ENCODE measurements at regions not wholly inside any gene's neighbourhood (a gene's known extent, or its start where the extent isn't known, plus 50 kb on each side); places are given as distances from the start of the nearest gene placed in this dataset.

- H3K27me3 ChIP-seq = peaks cover 16% of the 10 kb centered on the region
- DNase-seq (ENCODE audit: low spot score in 2 of 2) = no peak
- H3K36me3 ChIP-seq = no peaks in the 10 kb centered on the region
- no peak for TF ChIP-seq POLR2A (IDR thresholded peaks at IDR 0.05)
- peak in 1 of 2 donors; percentile 48 for TF ChIP-seq CTCF (IDR thresholded peaks at IDR 0.05)
- no peaks in the 10 kb centered on the region for H3K4me1 ChIP-seq
- 67% methylated on average over 2 of the region's 2 CpGs for WGBS
- no peaks in the 10 kb centered on the region for H3K9me3 ChIP-seq
- H3K27ac ChIP-seq = no peak overlapping the region
- H3K4me3 ChIP-seq = no peak overlapping the region
Observed at GRCh38 chr1:50271968-50272578, 151.2 kb downstream of the DMRTA2 start.

- TF ChIP-seq EP300 (IDR thresholded peaks at IDR 0.05) (no peak), CTCF (IDR thresholded peaks at IDR 0.05) (no peak), POLR2AphosphoS5 (IDR thresholded peaks at IDR 0.05) (no peak), POLR2A (IDR thresholded peaks at IDR 0.05) (no peak)
- no peaks in the 10 kb centered on the region for H3K4me1 ChIP-seq
- WGBS = 49% methylated on average over 2 of the region's 2 CpGs
- H3K4me3 ChIP-seq = no peak overlapping the region
- H3K36me3 ChIP-seq = no peaks in the 10 kb centered on the region
- no peaks in the 10 kb centered on the region for H3K9me3 ChIP-seq
- no peak overlapping the region for H3K27ac ChIP-seq
- peaks cover 12% of the 10 kb centered on the region for H3K27me3 ChIP-seq
- no peak for DNase-seq (ENCODE audit: low spot score in 2 of 2)
Observed at GRCh38 chr1:50271337-50271736, 151.9 kb downstream of the DMRTA2 start.

- H3K27me3 ChIP-seq = peaks cover 9% of the 10 kb centered on the region
- no peak for TF ChIP-seq POLR2AphosphoS5 (IDR thresholded peaks at IDR 0.05)
- TF ChIP-seq POLR2A (IDR thresholded peaks at IDR 0.05) = no peak
- no peak for TF ChIP-seq CTCF (IDR thresholded peaks at IDR 0.05)
- TF ChIP-seq EP300 (IDR thresholded peaks at IDR 0.05) = no peak
- H3K4me1 ChIP-seq = no peaks in the 10 kb centered on the region
- 55% methylated on average over 3 of the region's 3 CpGs for WGBS
- no peak overlapping the region for H3K4me3 ChIP-seq
- H3K27ac ChIP-seq = no peak overlapping the region
- H3K36me3 ChIP-seq = no peaks in the 10 kb centered on the region
- DNase-seq (ENCODE audit: low spot score in 2 of 2) = no peak
- no peaks in the 10 kb centered on the region for H3K9me3 ChIP-seq
Observed at GRCh38 chr1:50270926-50271325, 152.3 kb downstream of the DMRTA2 start.

- H3K4me1 ChIP-seq = no peaks in the 10 kb centered on the region
- H3K27me3 ChIP-seq = no peaks in the 10 kb centered on the region
- H3K9me3 ChIP-seq = no peaks in the 10 kb centered on the region
- no peak overlapping the region for H3K27ac ChIP-seq
- no peak for DNase-seq (ENCODE audit: low spot score in 2 of 2)
- no peak overlapping the region for H3K4me3 ChIP-seq
- no peaks in the 10 kb centered on the region for H3K36me3 ChIP-seq
- WGBS = 60% methylated on average over 7 of the region's 7 CpGs
- TF ChIP-seq CTCF (IDR thresholded peaks at IDR 0.05) = no peak
- TF ChIP-seq POLR2A (IDR thresholded peaks at IDR 0.05) = no peak
- no peak for TF ChIP-seq POLR2AphosphoS5 (IDR thresholded peaks at IDR 0.05)
- no peak for TF ChIP-seq EP300 (IDR thresholded peaks at IDR 0.05)
Observed at GRCh38 chr1:50268049-50268448, 155.2 kb downstream of the DMRTA2 start.

- no peak for DNase-seq (ENCODE audit: low spot score in 2 of 2)
- Histone ChIP-seq H3K9me3 (no peaks in the 10 kb centered on the region), H3K27me3 (no peaks in the 10 kb centered on the region), H3K4me3 (no peak overlapping the region), H3K36me3 (no peaks in the 10 kb centered on the region), H3K27ac (peak overlapping the region; percentile 42), H3K4me1 (no peaks in the 10 kb centered on the region)
- TF ChIP-seq EP300 (IDR thresholded peaks at IDR 0.05) (no peak), CTCF (IDR thresholded peaks at IDR 0.05) (no peak), POLR2AphosphoS5 (IDR thresholded peaks at IDR 0.05) (no peak)
- WGBS = 40% methylated on average over 3 of the region's 3 CpGs
Observed at GRCh38 chr1:50266509-50266908, 156.7 kb downstream of the DMRTA2 start.

All from suprapubic skin (tissue), 4 donors.